GM23248 (cell line): ENCODE measurements at regions not wholly inside any gene's neighbourhood (a gene's known extent, or its start where the extent isn't known, plus 50 kb on each side); places are given as distances from the start of the nearest gene placed in this dataset.

Experiments used
- EZH2 ChIP-seq: fragments of 200-600 bp; sonication (generic); IDR thresholded peaks from 2 replicates; pipeline ENCODE4 v1.6.1; 2018; ENCODE audit warnings: antibody characterized with exemption, mild to moderate bottlenecking; ENCODE audit not compliant: insufficient read depth, poor library complexity, severe bottlenecking
- EZH2phosphoT487 ChIP-seq: fragments of 200-600 bp; sonication (generic); IDR thresholded peaks from 2 replicates; pipeline ENCODE4 v1.6.1; 2018; ENCODE audit warnings: antibody characterized with exemption, moderate library complexity, mild to moderate bottlenecking, low read depth; ENCODE audit not compliant: insufficient read depth

DNA sequence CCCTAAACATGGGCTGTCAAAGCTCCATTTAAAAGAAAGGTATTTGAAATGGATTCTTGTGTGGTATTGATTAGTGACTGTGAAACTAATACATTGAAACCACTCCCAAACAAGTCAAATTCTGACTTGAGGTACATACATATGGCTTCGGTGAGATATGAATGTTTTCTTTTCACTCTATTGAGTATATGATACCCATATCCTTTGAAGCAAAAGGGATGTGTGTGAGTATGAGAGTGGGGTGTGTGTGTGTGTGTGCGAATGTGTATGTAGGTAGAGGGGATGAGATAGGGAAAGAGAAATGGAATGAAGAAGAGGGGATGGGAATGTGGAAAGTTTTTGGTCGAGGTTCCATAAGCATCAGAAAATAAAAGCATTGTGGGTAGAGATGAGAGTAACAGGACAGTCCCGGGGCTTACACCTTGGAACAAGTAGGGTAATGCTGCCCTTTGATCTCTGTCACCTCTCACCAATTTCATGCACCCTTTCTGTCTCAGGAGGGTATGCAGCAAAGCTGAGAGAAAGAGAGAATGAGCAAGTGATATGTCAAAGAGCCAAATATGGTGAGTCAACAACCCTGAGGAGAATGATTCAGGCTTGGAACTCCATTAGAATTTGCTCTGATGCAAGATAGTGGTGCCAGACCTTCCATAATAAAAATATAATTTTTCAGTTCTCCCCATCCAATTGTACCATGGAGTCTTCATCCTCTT is 64.0 kb upstream of the ZEB2 start:
- no peak for TF ChIP-seq EZH2
- TF ChIP-seq EZH2phosphoT487, result no peak
